Activated naive CD8-positive, alpha-beta T cell treated with anti-CD3 and anti-CD28 coated beads for 36 hours (primary cell): ENCODE measurements at regions not wholly inside any gene's neighbourhood (a gene's known extent, or its start where the extent isn't known, plus 50 kb on each side); places are given as distances from the start of the nearest gene placed in this dataset.
A peak's percentile ranks its signal among the peaks of the same experiment; 100 is the strongest.
"Not testable (repeated sequence)": the region's sequence is repeated elsewhere in the genome, so short reads cannot be mapped to it uniquely, and the experiment has no call there.

Experiments used
- DNase-seq: peaks from one replicate; pipeline ENCODE4 v3.0.0; 2021
- H3K27ac Mint-ChIP-seq: one replicate; pipeline ENCODE4 v1.8.0; 2022; ENCODE audit warnings: mild to moderate bottlenecking, moderate library complexity, mixed read lengths
- H3K27me3 Mint-ChIP-seq: one replicate; pipeline ENCODE4 v1.8.0; 2022; ENCODE audit warnings: mild to moderate bottlenecking, mixed read lengths
- H3K36me3 Mint-ChIP-seq: one replicate; pipeline ENCODE4 v1.8.0; 2021; ENCODE audit warnings: mild to moderate bottlenecking, mixed read lengths
- H3K4me1 Mint-ChIP-seq: one replicate; pipeline ENCODE4 v1.8.0; 2021; ENCODE audit warnings: mixed read lengths
- H3K4me3 Mint-ChIP-seq: one replicate; pipeline ENCODE4 v1.8.0; 2022; ENCODE audit warnings: mild to moderate bottlenecking, moderate library complexity, mixed read lengths
- H3K9me3 Mint-ChIP-seq: one replicate; pipeline ENCODE4 v1.8.0; 2022; ENCODE audit warnings: mixed read lengths

- Mint-ChIP-seq H3K4me1 (peaks cover 56% of the 10 kb centered on the region), H3K36me3 (peaks cover 5% of the 10 kb centered on the region)
- DNase-seq: no peak
These were observed 83.2 kb upstream of the TNRC6B start for GRCh38 chr22:40094485-40094884.

GRCh38 chr22:40099887-40100286 lies 77.8 kb upstream of the TNRC6B start:
- H3K4me1 Mint-ChIP-seq: peaks cover 39% of the 10 kb centered on the region

More at GRCh38 chr22:40094485-40094884, 83.2 kb upstream of the TNRC6B start:
- Mint-ChIP-seq H3K27ac (peak overlapping the region; percentile 62), H3K9me3 (peaks cover 5% of the 10 kb centered on the region), H3K27me3 (no peaks in the 10 kb centered on the region), H3K4me3 (peak overlapping the region; percentile 57)

GRCh38 chr22:40105755-40106154 lies 72.0 kb upstream of the TNRC6B start:
- no peaks in the 10 kb centered on the region for H3K27me3 Mint-ChIP-seq
- DNase-seq: no peak
- H3K9me3 Mint-ChIP-seq: peaks cover 4% of the 10 kb centered on the region
- peaks cover 65% of the 10 kb centered on the region for H3K4me1 Mint-ChIP-seq
- H3K4me3 Mint-ChIP-seq: no peak overlapping the region
- H3K36me3 Mint-ChIP-seq: peaks cover 7% of the 10 kb centered on the region
- H3K27ac Mint-ChIP-seq: peak overlapping the region; percentile 83

More at GRCh38 chr22:40099887-40100286, 77.8 kb upstream of the TNRC6B start:
- DNase-seq, H3K36me3 Mint-ChIP-seq, H3K27me3 Mint-ChIP-seq, H3K4me3 Mint-ChIP-seq, H3K9me3 Mint-ChIP-seq, H3K27ac Mint-ChIP-seq: not testable (repeated sequence)

DNA sequence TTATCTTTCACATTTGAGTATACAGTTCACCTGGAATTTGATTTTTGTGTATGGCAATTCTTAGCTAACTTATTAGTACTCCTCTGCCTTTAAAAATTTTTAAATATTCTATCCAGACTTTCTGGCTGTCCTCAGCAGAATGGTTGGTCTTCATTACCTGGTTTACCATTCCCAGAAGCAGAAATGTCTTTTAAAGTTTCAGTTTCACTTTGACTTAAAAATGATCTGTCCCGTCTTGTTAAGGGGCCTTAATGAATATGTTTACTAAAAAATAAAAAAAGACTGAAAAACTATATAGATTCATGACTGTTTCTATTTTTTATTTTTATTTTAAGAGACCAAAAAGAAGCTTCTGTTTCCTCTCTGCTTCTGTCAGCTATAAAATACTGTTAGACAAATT lies 70.5 kb upstream of the TNRC6B start:
- H3K4me1 Mint-ChIP-seq: peaks cover 68% of the 10 kb centered on the region
- peak overlapping the region; percentile 89 for H3K27ac Mint-ChIP-seq
- peaks cover 7% of the 10 kb centered on the region for H3K36me3 Mint-ChIP-seq

DNA sequence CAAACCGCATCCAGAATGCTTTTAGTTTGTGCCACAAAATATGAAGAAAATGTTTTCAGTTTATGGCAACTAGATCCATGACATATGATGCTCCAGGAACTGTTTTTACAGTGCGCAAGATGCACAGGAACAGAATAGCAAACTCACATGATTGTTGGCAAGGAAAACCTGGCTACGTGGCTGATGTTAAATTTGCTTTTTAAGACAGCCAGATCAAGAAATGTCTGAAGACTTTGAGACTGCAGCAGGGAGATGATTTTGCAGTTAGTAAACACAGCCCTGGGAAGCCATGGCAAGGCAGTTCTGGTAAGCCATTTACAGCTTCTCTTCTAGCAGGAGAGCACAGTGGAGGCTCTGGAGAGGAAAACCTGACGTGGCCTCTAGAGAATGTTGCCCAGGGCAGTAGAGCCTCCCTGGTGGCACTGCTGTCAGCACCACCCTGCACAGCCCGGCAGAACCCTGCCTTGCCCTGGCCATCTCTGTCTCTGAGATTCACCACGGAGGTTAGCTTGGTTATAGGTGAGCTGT lies 69.8 kb upstream of the TNRC6B start:
- peak; percentile 43 for DNase-seq
- Mint-ChIP-seq H3K4me3 (peak overlapping the region; percentile 79), H3K9me3 (peaks cover 4% of the 10 kb centered on the region), H3K4me1 (peaks cover 75% of the 10 kb centered on the region), H3K27ac (peak overlapping the region; percentile 89), H3K27me3 (no peaks in the 10 kb centered on the region), H3K36me3 (peaks cover 7% of the 10 kb centered on the region)

More for the DNA sequence above, 70.5 kb upstream of the TNRC6B start:
- Mint-ChIP-seq H3K9me3 (peaks cover 4% of the 10 kb centered on the region), H3K4me3 (peak overlapping the region; percentile 79), H3K27me3 (no peaks in the 10 kb centered on the region)
- no peak for DNase-seq

DNA sequence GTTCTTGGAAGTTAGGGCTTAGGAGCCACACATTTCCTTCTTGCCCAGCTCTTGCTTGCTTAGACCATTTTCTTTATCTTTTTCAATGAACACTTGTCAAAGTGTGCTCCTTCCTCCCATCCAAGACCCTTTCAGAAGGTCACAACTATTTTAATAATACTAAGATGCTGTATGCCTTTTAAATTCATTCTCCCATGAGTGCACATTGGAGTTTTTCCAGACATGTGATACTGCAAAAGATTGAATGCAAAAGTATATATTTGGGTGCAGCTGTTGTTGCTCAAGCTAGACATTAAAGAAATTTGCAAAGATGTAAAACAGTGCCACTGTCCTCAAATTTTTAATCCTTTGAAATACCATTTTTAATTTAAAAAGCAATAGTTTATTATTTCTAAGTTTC lies 69.3 kb upstream of the TNRC6B start:
- Mint-ChIP-seq H3K4me3 (peak overlapping the region; percentile 79), H3K27me3 (no peaks in the 10 kb centered on the region), H3K27ac (peak overlapping the region; percentile 89), H3K4me1 (peaks cover 73% of the 10 kb centered on the region), H3K36me3 (peaks cover 7% of the 10 kb centered on the region), H3K9me3 (peaks cover 4% of the 10 kb centered on the region)
- DNase-seq: no peak

DNA sequence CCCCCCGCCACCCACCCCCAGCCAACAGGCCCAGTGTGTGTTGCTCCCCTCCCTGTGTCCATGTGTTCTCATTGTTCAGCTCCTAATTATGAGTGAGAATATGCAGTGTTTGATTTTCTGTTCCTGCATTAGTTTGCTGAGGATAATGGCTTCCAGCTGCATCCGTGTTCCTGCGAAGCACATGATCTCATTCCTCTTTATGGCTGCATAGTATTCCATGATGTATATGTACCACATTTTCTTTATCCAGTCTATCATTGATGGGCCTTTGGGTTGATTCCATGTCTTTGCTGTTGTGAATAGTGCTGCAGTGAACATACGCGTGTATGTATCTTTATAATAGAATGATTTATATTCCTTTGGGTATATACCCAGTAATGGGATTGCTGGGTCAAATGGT lies 68.8 kb upstream of the TNRC6B start:
- not testable (repeated sequence) for H3K27ac Mint-ChIP-seq, H3K36me3 Mint-ChIP-seq, H3K27me3 Mint-ChIP-seq, H3K9me3 Mint-ChIP-seq, DNase-seq
- peak overlapping the region; percentile 10 for H3K4me3 Mint-ChIP-seq
- H3K4me1 Mint-ChIP-seq: peaks cover 76% of the 10 kb centered on the region

DNA sequence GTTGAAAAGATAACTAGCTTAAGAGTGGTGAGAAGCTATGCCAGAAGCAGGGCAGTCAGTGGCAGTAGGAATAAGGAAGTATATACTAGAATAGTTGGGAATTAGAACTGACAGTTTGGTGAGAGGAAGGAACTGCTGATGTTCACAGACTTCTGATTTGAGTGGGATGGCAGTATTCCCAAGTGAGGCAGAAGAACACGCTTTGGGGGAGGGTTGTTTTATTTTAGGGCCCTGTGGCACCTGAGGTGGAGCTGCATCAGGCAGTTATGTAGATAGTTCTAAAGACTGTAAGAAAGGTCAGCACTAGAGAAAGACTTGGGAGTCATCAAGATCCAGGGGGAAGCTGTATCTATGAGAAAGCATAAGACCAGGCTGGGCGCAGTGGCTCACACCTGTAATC lies 66.3 kb upstream of the TNRC6B start:
- H3K36me3 Mint-ChIP-seq: peaks cover 2% of the 10 kb centered on the region

DNA sequence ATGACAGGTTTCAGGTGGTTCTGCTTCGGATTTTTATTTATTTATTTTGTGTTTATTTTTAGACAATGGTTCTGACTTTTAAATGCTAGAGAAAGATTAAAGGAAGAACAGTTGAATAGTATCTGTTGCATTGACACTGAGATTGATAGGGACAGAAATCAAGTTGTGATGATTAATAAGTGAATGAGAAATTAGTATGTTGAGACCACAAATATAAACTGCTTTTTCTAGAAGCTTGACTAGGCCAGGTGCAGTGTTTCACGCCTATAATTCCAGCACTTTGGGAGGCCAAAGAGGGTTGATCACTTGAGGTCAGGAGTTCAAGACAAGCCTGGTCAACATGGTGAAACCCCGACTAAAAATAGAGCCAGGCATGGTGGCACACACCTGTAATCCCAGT lies 65.1 kb upstream of the TNRC6B start:
- H3K27ac Mint-ChIP-seq: no peak overlapping the region

More for the DNA sequence above, 66.3 kb upstream of the TNRC6B start:
- Mint-ChIP-seq H3K4me1 (peaks cover 73% of the 10 kb centered on the region), H3K9me3 (peaks cover 4% of the 10 kb centered on the region), H3K27me3 (no peaks in the 10 kb centered on the region), H3K27ac (peak overlapping the region; percentile 27), H3K4me3 (no peak overlapping the region)
- no peak for DNase-seq

DNA sequence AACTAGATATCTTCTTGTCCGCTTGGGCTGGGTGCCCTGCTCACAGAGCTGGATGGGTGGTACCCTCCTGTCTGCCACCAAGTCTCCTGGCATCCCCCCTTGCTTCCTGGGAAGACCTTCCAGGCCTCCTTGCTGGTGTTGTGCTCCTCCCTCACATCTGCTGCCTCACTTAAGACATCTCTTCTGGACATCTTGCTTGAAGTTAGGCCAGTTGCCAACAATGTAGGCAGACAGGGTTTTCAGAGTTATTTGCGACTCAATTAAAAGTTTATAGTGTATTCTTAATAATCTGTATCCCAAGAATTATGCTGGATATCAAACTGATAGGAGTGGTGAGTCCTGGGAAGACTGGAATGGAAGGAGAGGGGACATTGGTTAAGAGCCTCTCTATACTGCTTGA lies 64.0 kb upstream of the TNRC6B start:
- H3K9me3 Mint-ChIP-seq: peaks cover 4% of the 10 kb centered on the region
- no peaks in the 10 kb centered on the region for H3K27me3 Mint-ChIP-seq
- H3K36me3 Mint-ChIP-seq: peaks cover under 1% of the 10 kb centered on the region
- peak overlapping the region; percentile 51 for H3K27ac Mint-ChIP-seq
- H3K4me3 Mint-ChIP-seq: no peak overlapping the region
- no peak for DNase-seq
- peaks cover 72% of the 10 kb centered on the region for H3K4me1 Mint-ChIP-seq

More for the DNA sequence above, 65.1 kb upstream of the TNRC6B start:
- no peaks in the 10 kb centered on the region for H3K36me3 Mint-ChIP-seq
- H3K4me1 Mint-ChIP-seq: peaks cover 75% of the 10 kb centered on the region
- H3K9me3 Mint-ChIP-seq: peaks cover 4% of the 10 kb centered on the region
- no peaks in the 10 kb centered on the region for H3K27me3 Mint-ChIP-seq
- H3K4me3 Mint-ChIP-seq: no peak overlapping the region
- no peak for DNase-seq

DNA sequence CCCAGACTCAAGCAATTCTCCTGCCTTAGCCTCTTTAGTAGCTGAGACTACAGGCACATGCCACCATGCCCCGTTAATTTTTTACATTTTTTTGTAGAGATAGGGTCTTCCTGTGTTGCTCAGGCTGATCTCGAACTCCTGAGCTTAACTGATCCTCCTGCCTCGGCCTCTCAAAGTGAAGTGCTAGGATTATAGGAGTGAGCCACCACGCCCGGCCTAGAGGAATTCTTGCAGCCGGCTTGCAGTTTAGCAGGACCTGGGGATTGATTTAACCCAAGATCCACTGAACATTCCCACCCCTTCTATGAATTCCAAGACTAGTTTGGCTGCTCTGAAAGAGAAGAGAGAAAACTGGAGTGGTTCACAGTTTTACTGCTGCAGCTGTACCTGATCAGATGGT lies 63.3 kb upstream of the TNRC6B start:
- H3K9me3 Mint-ChIP-seq: no peaks in the 10 kb centered on the region
- no peak for DNase-seq
- H3K27me3 Mint-ChIP-seq: no peaks in the 10 kb centered on the region
- no peak overlapping the region for H3K4me3 Mint-ChIP-seq
- peaks cover 70% of the 10 kb centered on the region for H3K4me1 Mint-ChIP-seq
- H3K36me3 Mint-ChIP-seq: peaks cover 2% of the 10 kb centered on the region
- peak overlapping the region; percentile 70 for H3K27ac Mint-ChIP-seq

GRCh38 chr22:40116496-40117200 lies 61.1 kb upstream of the TNRC6B start:
- Mint-ChIP-seq H3K27ac (peak overlapping the region; percentile 67), H3K27me3 (no peaks in the 10 kb centered on the region), H3K4me1 (peaks cover 66% of the 10 kb centered on the region), H3K36me3 (peaks cover 2% of the 10 kb centered on the region), H3K4me3 (peak overlapping the region; percentile 9), H3K9me3 (no peaks in the 10 kb centered on the region)
- peak; percentile 12 for DNase-seq

- peaks cover 7% of the 10 kb centered on the region for H3K36me3 Mint-ChIP-seq
- H3K4me1 Mint-ChIP-seq: peaks cover 68% of the 10 kb centered on the region
- no peaks in the 10 kb centered on the region for H3K9me3 Mint-ChIP-seq
- no peaks in the 10 kb centered on the region for H3K27me3 Mint-ChIP-seq
- DNase-seq: no peak
- no peak overlapping the region for H3K4me3 Mint-ChIP-seq
- H3K27ac Mint-ChIP-seq: no peak overlapping the region
These were observed 58.7 kb upstream of the TNRC6B start for GRCh38 chr22:40118979-40119378.

DNA sequence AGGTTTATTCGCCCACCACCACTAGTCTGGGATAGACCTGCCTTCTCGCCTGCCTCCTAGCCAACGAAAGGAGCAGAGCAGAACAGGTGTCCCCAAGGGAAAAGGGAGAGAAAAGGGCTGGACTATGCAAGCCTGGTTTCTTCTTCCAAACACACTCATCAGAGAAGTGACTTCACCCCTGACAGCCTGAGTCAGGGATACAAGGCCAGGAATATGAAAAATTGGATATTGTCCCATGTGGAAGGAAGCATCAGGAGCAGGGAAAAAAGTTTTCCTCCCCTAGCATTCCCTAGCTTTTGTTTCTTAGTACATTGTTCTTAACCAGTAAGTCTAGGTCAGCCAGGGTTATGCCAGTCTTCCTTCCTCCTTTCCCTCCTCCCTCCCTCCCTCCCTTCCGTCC lies 56.9 kb upstream of the TNRC6B start:
- Mint-ChIP-seq H3K36me3 (peaks cover 10% of the 10 kb centered on the region), H3K4me3 (no peak overlapping the region), H3K27me3 (no peaks in the 10 kb centered on the region), H3K9me3 (no peaks in the 10 kb centered on the region), H3K4me1 (peaks cover 59% of the 10 kb centered on the region), H3K27ac (no peak overlapping the region)
- no peak for DNase-seq

DNA sequence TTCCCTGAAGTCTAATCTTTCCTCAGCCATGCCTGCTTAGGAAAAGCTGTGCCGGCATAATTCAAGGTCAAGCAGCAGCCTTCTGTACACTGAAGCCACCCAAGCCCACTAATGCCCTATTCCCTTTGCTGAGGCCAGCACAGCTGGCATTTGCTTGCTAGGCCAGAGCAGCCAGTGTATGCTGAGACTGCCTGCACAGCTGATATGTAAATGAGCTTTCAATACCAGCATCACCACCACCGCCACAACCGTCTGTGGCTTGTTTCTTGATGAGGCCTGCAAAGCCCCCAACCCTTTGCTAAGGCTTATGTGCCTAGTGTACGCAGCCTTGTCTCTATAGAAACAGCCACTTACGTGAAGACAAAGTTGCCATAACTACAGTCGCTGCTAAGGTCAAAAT lies 56.3 kb upstream of the TNRC6B start:
- peak; percentile 24 for DNase-seq
- H3K36me3 Mint-ChIP-seq: peaks cover 10% of the 10 kb centered on the region
- H3K27ac Mint-ChIP-seq: peak overlapping the region; percentile 31
- peaks cover 53% of the 10 kb centered on the region for H3K4me1 Mint-ChIP-seq
- H3K27me3 Mint-ChIP-seq: no peaks in the 10 kb centered on the region
- H3K9me3 Mint-ChIP-seq: no peaks in the 10 kb centered on the region
- no peak overlapping the region for H3K4me3 Mint-ChIP-seq

DNA sequence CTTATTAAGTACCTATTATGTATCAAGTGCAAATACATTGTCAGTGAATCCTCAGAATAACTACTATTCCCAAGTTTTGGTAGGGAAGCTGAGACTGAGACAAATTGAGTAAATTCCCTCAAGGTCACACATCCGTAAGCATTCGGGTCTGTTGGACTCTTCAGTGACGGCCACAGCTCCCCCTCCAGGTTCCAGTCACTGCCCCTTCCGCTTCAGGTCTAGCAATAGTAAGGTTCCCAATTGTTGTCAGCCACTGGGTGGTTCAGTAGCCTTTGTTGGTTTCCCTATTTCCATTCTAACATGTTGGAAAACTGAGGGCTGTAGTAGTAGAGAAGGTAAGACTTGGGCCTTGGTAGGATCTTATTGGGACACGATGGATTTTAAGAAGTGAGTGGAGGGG lies 54.9 kb upstream of the TNRC6B start:
- H3K27me3 Mint-ChIP-seq: no peaks in the 10 kb centered on the region
- peaks cover 14% of the 10 kb centered on the region for H3K36me3 Mint-ChIP-seq
- no peaks in the 10 kb centered on the region for H3K9me3 Mint-ChIP-seq
- no peak overlapping the region for H3K4me3 Mint-ChIP-seq
- no peak overlapping the region for H3K27ac Mint-ChIP-seq
- peaks cover 45% of the 10 kb centered on the region for H3K4me1 Mint-ChIP-seq
- DNase-seq: no peak
